Stimulated activated naive CD8-positive, alpha-beta T cell treated with anti-CD3 and anti-CD28 coated beads, Interleukin-15, Interleukin-2, amounts not matched to agents 100 ng/mL and 50 ng/mL, for 24 hours (primary cell): ENCODE measurements at regions not wholly inside any gene's neighbourhood (a gene's known extent, or its start where the extent isn't known, plus 50 kb on each side); places are given as distances from the start of the nearest gene placed in this dataset.

Experiments
- H3K27ac Mint-ChIP-seq: one replicate; pipeline ENCODE4 v1.8.0; 2021; ENCODE audit warnings: mild to moderate bottlenecking, mixed read lengths
- H3K27me3 Mint-ChIP-seq: one replicate; pipeline ENCODE4 v1.8.0; 2021; ENCODE audit warnings: mixed read lengths
- H3K36me3 Mint-ChIP-seq: one replicate; pipeline ENCODE4 v1.8.0; 2021; ENCODE audit warnings: low read depth, mixed read lengths
- H3K4me1 Mint-ChIP-seq: one replicate; pipeline ENCODE4 v1.8.0; 2021; ENCODE audit warnings: low read depth, mixed read lengths
- H3K4me3 Mint-ChIP-seq: one replicate; pipeline ENCODE4 v1.8.0; 2021; ENCODE audit warnings: mild to moderate bottlenecking, mixed read lengths
- H3K9me3 Mint-ChIP-seq: one replicate; pipeline ENCODE4 v1.8.0; 2021; ENCODE audit warnings: mixed read lengths

DNA sequence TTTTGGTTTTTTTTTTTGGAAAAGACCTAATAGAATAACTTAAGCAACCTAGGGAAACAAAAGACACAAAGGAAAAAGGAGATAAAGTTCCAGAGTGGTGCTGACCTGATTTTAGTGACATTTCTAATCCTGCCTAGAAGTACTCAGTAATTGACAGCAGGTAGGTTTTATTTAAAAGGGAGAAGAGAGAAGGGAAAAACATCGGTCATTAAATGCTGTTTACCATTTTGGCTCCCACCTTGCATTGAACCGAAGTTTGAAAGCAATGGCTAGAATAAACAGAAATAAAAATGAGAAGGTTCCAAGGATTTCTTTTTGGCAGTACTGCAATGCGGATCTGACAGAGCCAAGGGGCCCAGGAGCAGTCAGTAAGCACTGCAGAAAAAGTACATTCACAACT lies 115.8 kb upstream of the MAOA start:
- Mint-ChIP-seq H3K36me3 (no peaks in the 10 kb centered on the region), H3K4me3 (no peak overlapping the region), H3K9me3 (no peaks in the 10 kb centered on the region), H3K27me3 (no peaks in the 10 kb centered on the region), H3K4me1 (no peaks in the 10 kb centered on the region), H3K27ac (no peak overlapping the region)

DNA sequence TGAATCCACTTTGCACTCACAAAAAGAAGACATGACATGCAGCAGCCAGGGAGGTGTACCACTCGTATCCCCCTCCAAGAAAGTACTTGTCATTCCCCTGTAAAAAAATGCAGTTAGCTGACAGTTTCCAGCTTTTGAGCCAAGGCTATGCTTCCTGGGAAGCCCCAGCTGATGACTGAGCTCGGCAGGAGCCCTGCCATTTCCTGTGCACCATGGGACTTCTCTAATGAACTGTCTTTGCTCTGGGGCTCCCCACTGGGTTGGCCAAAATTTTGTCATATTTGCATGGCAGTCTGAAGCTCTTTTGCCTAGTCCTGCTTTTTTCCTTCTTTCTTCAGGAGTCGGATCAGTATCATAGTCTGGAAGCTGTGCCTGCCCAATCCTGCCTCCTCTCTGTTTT lies 104.5 kb upstream of the MAOA start:
- no peaks in the 10 kb centered on the region for H3K4me1 Mint-ChIP-seq
- H3K36me3 Mint-ChIP-seq: no peaks in the 10 kb centered on the region
- peaks cover 6% of the 10 kb centered on the region for H3K9me3 Mint-ChIP-seq
- no peak overlapping the region for H3K4me3 Mint-ChIP-seq
- no peaks in the 10 kb centered on the region for H3K27me3 Mint-ChIP-seq
- H3K27ac Mint-ChIP-seq: no peak overlapping the region

DNA sequence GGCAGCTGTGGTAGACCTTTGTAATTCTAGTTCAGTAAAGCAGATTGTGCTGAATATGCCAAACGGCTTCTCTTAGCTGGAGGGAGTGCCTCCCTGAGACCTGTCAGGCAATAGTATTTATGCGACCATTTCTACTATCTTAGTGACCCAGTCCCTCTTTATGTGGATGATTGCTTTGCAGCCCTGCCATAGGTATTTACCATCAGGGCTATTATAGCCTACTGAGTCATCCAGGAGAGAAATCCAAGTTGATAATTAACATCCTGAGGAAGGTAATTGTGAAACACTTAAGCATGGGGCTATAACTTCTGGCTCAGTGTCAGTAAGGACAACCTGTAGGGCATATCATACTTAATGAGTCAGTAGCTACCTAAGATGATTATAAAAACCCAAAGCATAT lies 103.9 kb upstream of the MAOA start:
- no peaks in the 10 kb centered on the region for H3K36me3 Mint-ChIP-seq
- no peaks in the 10 kb centered on the region for H3K27me3 Mint-ChIP-seq
- no peak overlapping the region for H3K27ac Mint-ChIP-seq
- H3K9me3 Mint-ChIP-seq: peaks cover 6% of the 10 kb centered on the region
- no peaks in the 10 kb centered on the region for H3K4me1 Mint-ChIP-seq
- H3K4me3 Mint-ChIP-seq: no peak overlapping the region

DNA sequence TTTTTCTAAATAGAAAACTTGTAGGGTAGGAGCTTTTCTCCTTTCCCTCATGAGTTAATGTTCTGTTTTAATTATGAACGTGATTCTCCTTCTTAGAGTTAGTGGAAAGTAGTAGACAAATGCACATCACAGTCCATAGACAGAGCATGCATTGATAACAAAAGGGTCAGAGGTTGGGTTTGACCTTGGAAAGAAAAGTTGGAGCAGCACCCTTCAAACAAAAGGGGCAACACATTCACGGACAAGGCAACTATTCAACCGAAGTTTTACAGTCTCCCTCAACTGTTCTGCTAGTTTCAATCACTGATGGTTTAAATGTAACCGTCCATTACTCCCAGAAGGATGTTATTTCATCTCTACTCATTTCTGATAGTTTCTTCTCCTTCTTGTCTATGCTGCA lies 103.4 kb upstream of the MAOA start:
- H3K27ac Mint-ChIP-seq: no peak overlapping the region
- no peaks in the 10 kb centered on the region for H3K4me1 Mint-ChIP-seq
- no peaks in the 10 kb centered on the region for H3K36me3 Mint-ChIP-seq
- H3K4me3 Mint-ChIP-seq: no peak overlapping the region
- H3K27me3 Mint-ChIP-seq: no peaks in the 10 kb centered on the region
- H3K9me3 Mint-ChIP-seq: peaks cover 6% of the 10 kb centered on the region

DNA sequence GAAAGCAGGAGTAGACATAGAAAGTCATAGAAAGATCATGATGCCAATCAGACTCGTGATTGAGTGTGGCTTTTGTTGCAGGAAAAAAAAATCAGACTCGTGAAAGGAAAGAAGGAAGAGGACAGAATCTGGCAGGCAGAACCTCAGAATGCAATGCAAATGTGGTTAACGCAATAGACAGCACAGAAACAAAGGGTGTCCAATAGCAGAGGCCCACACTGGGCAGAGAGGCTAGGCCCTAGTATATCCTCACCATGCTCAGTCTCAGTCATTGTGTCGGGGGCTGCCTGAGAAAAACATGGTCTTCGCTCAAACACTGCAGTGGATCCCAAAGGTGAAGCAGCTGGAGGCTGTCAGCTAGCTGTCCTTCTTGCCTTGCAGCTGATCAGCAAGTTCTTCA lies 102.8 kb upstream of the MAOA start:
- Mint-ChIP-seq H3K27ac (no peak overlapping the region), H3K9me3 (peaks cover 4% of the 10 kb centered on the region), H3K4me3 (no peak overlapping the region), H3K4me1 (no peaks in the 10 kb centered on the region), H3K36me3 (no peaks in the 10 kb centered on the region), H3K27me3 (no peaks in the 10 kb centered on the region)

DNA sequence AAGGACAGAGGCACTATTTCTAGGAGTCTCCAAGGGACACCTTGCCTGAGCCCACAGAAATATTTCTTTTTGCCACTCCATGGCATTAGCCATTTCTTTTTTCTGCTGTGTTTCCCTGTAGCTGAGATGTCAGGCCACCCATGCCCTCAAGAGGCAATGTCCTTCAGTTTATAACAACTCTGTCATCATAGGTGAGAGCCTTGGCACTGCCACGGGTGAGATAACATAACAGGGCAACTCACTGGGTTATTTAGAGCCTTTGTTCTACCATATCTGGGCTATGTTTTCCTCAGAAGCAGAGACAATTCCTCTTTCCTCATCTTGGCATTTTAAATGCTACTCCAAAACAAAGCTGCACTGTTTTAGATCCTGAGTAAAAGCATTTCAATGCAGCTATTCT lies 99.9 kb upstream of the MAOA start:
- Mint-ChIP-seq H3K9me3 (peaks cover 3% of the 10 kb centered on the region), H3K27me3 (no peaks in the 10 kb centered on the region), H3K4me3 (no peak overlapping the region), H3K4me1 (no peaks in the 10 kb centered on the region), H3K27ac (no peak overlapping the region), H3K36me3 (no peaks in the 10 kb centered on the region)

DNA sequence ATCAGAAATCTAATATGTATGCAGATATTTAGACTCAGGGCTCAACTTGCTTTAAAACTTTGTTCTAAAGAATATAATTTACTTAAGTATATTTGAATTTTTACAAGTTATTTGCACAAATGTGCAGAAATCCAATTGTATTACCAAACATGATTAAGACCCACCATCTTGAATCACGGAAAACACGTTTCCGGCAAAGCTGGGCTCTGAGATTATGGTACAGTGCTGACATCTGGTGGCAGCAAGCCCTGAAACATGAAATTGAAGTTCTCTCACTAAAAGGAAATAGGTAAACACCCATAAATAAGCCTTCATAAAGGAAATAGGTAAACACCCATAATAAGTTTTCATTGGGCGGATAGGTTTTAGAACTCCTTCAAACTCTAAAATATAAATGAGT lies 98.3 kb upstream of the MAOA start:
- H3K9me3 Mint-ChIP-seq: peaks cover 3% of the 10 kb centered on the region
- H3K4me3 Mint-ChIP-seq: no peak overlapping the region
- no peaks in the 10 kb centered on the region for H3K36me3 Mint-ChIP-seq
- no peak overlapping the region for H3K27ac Mint-ChIP-seq
- H3K4me1 Mint-ChIP-seq: no peaks in the 10 kb centered on the region
- H3K27me3 Mint-ChIP-seq: no peaks in the 10 kb centered on the region

DNA sequence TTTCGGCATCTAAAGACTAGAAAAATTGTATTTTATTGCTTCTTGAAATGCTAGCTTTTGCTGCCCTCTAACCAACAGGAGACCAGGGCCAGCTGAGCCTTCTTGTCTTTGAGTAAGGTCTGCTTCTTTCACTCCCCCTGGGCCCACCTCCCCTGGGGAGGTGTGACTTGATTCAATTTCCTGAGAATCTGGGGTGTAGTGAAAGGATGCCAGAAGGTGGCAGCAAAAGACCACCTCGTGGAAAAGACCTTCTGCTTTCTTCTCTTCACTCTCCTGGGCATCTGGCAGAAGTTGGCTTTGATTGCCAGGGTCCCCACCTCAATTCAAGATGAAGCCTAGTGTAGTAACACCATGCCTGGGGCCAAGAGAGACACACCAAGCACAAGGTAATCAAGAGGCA lies 96.5 kb upstream of the MAOA start:
- H3K27me3 Mint-ChIP-seq: no peaks in the 10 kb centered on the region
- no peaks in the 10 kb centered on the region for H3K4me1 Mint-ChIP-seq
- no peaks in the 10 kb centered on the region for H3K9me3 Mint-ChIP-seq
- H3K4me3 Mint-ChIP-seq: no peak overlapping the region
- H3K27ac Mint-ChIP-seq: no peak overlapping the region
- H3K36me3 Mint-ChIP-seq: no peaks in the 10 kb centered on the region

DNA sequence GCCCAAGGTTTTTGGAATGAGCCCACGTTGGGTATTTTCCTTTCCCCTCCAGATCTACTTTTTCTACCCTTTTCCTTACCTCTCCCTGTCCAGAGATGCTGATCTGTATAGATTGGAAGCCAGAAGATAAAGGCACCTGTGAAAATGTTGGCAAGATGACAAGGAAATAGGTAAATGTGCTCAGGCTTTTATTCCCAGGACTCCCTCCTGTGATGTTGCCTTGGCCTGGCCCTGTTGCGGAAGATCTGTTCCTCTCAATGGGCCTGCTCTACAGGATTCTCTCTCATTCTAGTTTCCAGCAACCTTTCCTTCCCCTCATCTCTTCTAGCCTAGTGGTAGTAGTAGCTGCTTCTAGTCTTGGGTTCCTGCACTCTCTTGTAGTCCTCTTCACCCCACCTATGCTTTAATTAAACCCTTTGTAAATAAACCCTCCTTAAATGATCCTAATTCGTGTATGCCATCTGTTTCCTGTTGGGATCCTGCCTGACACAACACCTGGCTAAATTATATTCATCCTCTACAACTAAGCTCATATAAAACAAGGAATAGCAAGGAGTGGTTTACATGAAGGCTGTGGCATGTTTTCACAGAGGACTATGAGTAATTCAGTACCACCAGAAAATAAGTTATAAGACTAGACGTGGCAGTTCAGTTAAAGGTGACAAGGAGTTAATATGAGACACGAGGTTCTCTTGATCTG lies 95.7 kb upstream of the MAOA start:
- H3K9me3 Mint-ChIP-seq: no peaks in the 10 kb centered on the region
- H3K27ac Mint-ChIP-seq: no peak overlapping the region
- no peak overlapping the region for H3K4me3 Mint-ChIP-seq
- H3K27me3 Mint-ChIP-seq: no peaks in the 10 kb centered on the region
- H3K4me1 Mint-ChIP-seq: no peaks in the 10 kb centered on the region
- H3K36me3 Mint-ChIP-seq: no peaks in the 10 kb centered on the region

DNA sequence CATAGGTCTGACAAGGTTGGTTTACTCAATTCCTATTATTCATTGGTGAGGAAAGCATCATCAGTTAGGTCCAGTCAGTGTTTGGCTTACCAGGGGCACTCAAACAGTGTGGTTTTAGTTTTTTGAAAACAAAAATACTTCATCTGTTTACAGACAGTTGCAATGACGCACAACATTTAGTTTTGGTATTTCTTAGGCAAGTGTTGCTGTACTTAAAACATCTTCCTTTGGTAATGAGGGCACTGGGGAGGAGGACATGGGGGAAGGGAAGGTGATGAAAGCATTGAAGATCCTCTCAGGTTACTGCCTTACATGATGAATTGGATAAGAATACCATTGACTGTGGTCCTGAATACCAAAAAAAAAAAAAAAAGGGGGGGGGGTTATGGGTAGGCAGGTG lies 93.7 kb upstream of the MAOA start:
- Mint-ChIP-seq H3K9me3 (no peaks in the 10 kb centered on the region), H3K27me3 (peaks cover 3% of the 10 kb centered on the region), H3K4me3 (no peak overlapping the region), H3K27ac (no peak overlapping the region), H3K36me3 (no peaks in the 10 kb centered on the region), H3K4me1 (no peaks in the 10 kb centered on the region)

DNA sequence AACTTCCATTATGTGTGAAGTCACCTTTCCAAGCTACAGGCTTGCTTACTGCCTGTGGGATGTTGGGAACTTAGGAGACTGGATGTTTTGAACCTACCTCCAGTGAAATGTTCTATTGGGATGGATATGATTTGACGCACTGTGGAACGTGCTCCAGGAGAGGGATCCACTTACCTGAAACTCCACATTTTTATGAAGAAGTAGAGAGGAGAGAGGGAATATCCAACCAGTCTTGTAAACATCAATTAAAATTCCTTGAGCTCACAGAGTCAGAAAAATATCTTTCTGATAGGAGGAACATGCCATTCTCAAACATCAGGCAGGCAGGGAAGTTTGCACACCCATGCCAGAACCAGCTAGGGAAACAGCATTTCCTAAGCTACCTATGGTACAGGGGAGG lies 91.1 kb upstream of the MAOA start:
- Mint-ChIP-seq H3K36me3 (no peaks in the 10 kb centered on the region), H3K9me3 (no peaks in the 10 kb centered on the region), H3K27me3 (peaks cover 7% of the 10 kb centered on the region), H3K27ac (no peak overlapping the region), H3K4me1 (no peaks in the 10 kb centered on the region), H3K4me3 (no peak overlapping the region)

DNA sequence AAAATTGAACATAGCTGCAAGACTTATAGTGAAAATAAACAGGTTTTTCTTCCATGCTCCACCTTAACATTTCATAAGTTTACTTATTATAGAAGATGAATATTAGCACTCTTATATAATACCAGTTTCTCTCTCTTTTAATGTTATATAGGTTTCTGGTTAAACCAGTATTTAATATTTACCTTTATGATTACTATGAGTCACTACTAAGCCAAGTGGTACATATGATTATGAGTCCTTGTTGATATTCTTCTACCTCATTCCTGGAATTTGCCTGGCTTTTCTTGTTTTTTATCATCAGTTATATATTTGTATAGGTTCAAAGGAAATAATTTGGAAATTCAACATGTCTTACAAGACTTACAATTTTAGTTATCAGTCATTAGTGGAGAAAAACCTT lies 89.9 kb upstream of the MAOA start:
- Mint-ChIP-seq H3K4me1 (no peaks in the 10 kb centered on the region), H3K27me3 (peaks cover 7% of the 10 kb centered on the region), H3K9me3 (no peaks in the 10 kb centered on the region), H3K4me3 (no peak overlapping the region), H3K36me3 (no peaks in the 10 kb centered on the region), H3K27ac (no peak overlapping the region)

DNA sequence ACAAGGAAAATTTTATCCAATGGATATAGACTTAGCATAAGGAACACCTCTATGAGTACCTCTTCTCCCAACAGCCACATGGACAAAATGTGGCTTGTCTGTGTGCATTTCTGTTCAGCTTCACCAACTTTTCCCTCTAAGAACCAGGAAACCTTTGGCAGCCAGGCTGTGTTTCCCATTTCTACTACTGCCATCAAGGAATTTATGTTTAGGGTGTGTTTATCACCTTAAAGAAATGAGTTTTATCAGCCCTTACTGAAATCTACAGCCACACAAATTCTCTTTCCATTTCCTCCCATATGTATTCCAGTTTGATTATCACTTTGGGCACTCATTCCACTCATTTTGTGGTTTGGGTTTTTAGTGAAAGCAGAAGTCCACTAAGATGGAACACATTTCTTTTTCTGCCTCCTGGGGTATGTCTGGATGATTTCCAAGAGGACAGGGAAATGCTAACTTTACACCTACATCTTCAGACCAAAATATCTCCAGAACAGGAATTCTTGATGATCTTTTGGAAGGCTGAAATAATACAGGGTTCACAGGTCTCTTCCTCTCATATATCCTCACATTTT lies 82.6 kb upstream of the MAOA start:
- H3K9me3 Mint-ChIP-seq: no peaks in the 10 kb centered on the region
- H3K4me3 Mint-ChIP-seq: no peak overlapping the region
- no peaks in the 10 kb centered on the region for H3K4me1 Mint-ChIP-seq
- H3K27ac Mint-ChIP-seq: no peak overlapping the region
- H3K27me3 Mint-ChIP-seq: peaks cover 15% of the 10 kb centered on the region
- no peaks in the 10 kb centered on the region for H3K36me3 Mint-ChIP-seq

DNA sequence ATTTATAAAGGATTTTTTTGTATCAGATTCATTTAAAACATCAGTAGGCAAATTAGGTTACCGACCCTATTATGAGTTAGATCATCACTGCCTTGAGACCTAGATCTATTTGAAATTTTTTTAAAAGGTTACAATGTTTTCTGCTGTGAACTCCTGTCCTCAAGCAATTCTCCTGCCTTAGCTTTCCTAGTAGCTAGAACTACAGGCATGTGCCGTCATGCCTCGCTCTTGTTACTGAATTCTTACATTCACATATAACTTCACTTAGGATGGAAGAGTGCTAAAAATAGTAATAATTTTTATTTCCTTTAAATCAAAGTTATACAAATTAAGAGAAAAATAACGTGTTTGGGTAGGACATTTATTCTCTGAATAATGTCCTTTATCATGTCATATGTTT lies 75.5 kb upstream of the MAOA start:
- Mint-ChIP-seq H3K9me3 (no peaks in the 10 kb centered on the region), H3K4me3 (no peak overlapping the region), H3K36me3 (no peaks in the 10 kb centered on the region), H3K27ac (no peak overlapping the region), H3K4me1 (no peaks in the 10 kb centered on the region), H3K27me3 (peaks cover 12% of the 10 kb centered on the region)

DNA sequence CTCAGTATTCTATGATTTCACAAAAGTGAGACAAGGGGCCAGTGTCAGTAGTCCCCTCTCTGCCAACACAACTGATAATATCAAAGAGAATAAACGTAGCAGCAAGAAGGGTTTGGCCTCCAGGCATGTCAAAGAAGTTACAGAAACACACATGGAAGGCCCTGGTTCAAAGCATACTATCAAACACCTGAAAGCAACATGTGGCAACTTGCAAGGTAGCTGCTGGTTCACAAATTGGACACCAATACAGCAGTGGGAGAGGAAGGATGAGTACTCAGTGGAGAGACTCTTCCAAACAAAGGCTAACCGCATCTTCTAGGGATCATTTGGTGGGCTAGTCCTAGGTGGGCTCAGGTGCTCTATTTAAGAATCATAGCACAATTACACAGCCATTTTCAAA lies 74.9 kb upstream of the MAOA start:
- Mint-ChIP-seq H3K9me3 (no peaks in the 10 kb centered on the region), H3K36me3 (no peaks in the 10 kb centered on the region), H3K27me3 (peaks cover 12% of the 10 kb centered on the region), H3K4me3 (no peak overlapping the region), H3K4me1 (no peaks in the 10 kb centered on the region), H3K27ac (no peak overlapping the region)

DNA sequence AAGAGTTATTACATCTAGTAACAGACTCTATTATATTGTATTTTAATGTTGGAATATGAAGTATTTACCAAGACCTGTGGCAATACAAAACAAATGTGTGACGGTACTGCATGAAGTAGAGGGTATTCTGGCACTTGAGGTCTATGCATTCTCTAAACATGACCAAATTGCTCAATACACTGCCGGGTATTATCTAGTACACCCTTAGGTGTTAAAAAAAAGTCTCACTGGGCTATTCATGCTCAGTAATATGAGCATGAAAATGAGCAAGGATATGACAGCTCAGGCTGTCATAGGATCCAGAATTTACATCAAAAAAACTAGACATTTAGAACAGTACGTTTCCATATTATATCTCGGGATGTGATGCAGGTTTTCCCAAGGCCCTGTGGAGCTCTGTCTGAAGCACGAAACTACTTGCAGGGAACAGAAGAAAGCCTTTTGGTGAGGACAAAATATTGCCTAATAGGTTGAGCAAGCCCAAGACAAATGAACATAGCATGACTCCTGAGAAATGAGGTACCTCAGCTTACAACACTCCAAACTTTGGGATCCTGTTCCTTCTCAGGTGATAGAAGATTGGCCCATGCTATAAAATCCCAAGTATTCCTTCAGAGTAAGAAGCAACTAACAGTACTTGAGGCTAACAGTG lies 74.1 kb upstream of the MAOA start:
- Mint-ChIP-seq H3K4me1 (no peaks in the 10 kb centered on the region), H3K9me3 (no peaks in the 10 kb centered on the region), H3K36me3 (no peaks in the 10 kb centered on the region), H3K4me3 (no peak overlapping the region), H3K27ac (no peak overlapping the region), H3K27me3 (peaks cover 11% of the 10 kb centered on the region)
